Omental fat pad (tissue), 3 donors: ENCODE measurements at regions not wholly inside any gene's neighbourhood (a gene's known extent, or its start where the extent isn't known, plus 50 kb on each side); places are given as distances from the start of the nearest gene placed in this dataset.
"Not testable (repeated sequence)": the region's sequence is repeated elsewhere in the genome, so short reads cannot be mapped to it uniquely, and the experiment has no call there.

Source experiments
- ATAC-seq: fragments of 150-250 bp; one replicate; pipeline ENCODE4 v1.9.1; 2016; ENCODE audit warnings: mild to moderate bottlenecking, moderate library complexity; ENCODE audit not compliant: low FRiP score
- DNase-seq: peaks from one replicate; pipeline ENCODE4 v3.0.0-alpha.2; 2019; ENCODE audit warnings: low spot score
- TF ChIP-seq, protein P1 (sequence below), 3 donors: fragments of 450-650 bp; IDR thresholded peaks; one replicate each; pipeline ENCODE4 v1.5.1; 2016 to 2017; ENCODE audit warnings: antibody characterized with exemption in 3 of 3, mild to moderate bottlenecking in 3 of 3, moderate library complexity in 2 of 3

DNA sequence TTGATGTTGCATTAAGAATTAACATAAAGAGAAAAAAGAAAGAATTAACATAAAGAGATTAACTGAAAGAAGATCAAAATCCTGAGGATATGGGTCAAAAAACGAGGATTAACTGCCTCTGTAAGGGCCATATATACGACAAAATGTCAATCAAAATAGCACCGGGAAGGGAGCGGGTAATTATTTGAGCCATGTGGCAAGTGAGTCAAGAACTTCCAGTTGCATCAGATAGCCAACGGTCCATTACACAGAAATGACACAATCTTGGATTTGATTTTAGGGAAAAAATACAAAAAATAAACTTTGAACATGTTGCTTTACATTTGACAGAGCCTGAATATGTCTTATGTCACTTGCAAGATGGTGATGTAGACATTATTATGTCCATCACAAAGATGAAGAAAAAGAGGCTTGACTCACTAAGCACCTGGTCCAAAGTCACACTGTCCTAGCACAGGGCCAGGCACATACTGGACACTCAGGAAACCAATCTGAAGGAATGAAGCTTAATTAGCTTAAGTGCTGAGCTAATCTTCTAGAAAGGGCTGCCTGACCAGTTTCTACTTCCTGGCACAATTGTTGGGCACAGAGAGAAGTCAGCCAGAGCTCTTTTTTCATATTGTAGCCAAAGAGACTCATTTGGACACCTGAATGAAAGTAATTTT, 273.2 kb upstream of the PAPPA start:
- DNase-seq (no peak), ATAC-seq (no peak)
- TF ChIP-seq, protein P1, sequence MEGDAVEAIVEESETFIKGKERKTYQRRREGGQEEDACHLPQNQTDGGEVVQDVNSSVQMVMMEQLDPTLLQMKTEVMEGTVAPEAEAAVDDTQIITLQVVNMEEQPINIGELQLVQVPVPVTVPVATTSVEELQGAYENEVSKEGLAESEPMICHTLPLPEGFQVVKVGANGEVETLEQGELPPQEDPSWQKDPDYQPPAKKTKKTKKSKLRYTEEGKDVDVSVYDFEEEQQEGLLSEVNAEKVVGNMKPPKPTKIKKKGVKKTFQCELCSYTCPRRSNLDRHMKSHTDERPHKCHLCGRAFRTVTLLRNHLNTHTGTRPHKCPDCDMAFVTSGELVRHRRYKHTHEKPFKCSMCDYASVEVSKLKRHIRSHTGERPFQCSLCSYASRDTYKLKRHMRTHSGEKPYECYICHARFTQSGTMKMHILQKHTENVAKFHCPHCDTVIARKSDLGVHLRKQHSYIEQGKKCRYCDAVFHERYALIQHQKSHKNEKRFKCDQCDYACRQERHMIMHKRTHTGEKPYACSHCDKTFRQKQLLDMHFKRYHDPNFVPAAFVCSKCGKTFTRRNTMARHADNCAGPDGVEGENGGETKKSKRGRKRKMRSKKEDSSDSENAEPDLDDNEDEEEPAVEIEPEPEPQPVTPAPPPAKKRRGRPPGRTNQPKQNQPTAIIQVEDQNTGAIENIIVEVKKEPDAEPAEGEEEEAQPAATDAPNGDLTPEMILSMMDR (IDR thresholded peaks at IDR 0.05) = no peak

DNA sequence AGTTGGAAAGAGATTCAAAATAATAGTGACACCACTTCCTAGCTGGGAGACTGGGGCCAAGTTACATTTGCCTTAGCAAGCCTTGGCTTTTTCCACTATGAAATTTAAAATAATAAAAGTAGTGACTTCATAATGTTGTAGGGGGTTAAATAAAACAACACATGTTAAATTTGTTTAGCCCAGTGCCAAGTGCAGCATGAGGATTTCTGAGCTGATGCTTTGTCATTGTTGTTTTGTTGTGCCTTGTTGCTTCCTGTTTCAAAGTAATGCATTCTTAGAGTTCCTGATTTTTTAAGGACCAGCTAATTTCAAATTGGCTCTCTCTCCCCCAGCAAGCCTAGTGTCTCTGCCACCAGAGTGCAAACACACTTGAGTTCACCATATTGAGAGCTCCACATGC, 270.7 kb upstream of the PAPPA start:
- TF ChIP-seq, protein P1 (IDR thresholded peaks at IDR 0.05) = no peak
- no peak for DNase-seq
- ATAC-seq = no peak

DNA sequence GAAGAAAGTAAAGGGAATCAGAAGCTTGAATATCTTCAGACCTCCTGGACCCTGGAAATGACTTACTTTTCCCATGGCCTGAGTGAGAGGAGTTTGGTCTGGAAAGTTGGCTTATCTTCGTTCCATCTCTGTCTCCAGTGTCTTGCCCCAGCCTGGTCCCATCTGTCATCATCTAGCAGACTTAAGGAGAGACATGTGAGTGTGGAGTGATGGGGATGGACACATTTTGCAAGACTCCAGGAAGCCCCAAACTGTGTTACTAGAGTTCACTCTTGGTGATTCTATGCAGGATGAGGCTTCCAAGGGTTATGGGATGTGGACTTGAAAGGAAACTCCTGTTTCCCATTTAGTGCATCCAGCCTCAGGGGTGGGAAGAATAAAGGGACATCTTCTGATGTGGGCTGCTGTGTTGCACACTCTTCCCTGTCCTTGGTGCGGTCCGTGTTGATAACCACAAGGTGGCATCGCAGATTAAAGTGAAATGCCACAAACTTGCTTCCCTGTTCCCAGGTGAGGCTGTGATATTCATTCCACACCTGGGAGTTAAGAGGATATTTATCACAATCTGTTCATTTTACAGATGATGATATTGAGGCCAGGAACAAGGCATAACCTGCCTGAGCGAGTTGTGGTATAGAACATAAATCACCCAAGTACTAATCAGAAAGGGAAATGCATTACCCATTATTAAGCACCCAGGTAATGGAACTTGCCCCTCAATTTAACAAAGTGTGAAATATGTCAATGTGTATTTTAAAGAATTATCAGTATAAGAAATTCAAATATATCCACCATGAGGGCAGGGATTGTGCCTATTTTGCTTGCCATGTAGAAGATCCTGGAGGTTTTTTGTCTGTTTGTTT, 269.9 kb upstream of the PAPPA start:
- TF ChIP-seq, protein P1 (IDR thresholded peaks at IDR 0.05) = no peak
- DNase-seq = no peak

DNA sequence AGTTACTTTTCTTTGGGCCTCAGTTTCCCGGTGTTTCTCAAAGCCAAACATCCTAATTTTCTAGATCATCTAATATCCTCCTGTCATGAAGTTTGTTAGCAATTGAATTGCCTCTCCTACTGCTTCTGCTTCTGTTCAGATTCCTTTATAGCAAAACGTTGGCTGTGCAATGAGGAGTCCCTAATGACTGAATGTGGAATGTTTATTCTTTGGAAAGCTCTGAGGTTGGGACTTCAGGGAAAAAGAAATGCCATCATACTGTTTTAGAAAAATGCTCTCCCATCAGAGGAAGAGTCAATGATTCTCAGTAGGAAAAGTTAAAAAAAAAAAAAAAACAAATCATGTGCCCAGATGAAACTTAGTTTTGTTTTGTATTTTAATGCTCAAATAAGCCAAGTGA, 268.7 kb upstream of the PAPPA start:
- no peak for DNase-seq
- TF ChIP-seq, protein P1 (IDR thresholded peaks at IDR 0.05) = no peak
- ATAC-seq = no peak

More for the DNA sequence above, 269.9 kb upstream of the PAPPA start:
- ATAC-seq = no peak

DNA sequence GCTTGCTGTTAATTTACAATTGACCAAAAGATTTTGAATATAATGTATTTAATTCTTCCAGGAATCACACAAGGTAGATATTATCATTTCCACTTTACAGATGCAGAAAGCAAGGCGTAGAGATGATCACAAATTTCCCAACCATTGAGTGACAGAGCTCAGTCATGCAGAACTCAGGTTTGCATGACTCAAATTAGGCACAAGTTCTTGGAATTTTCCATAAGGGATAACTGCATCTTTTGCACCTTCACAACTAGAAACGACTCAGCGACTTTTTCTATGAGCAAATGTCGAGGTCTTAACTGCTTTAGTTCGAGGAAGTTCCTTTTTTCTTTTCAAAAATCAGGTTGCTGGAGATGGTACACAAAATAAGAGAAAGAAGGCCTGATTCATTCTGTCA, 265.5 kb upstream of the PAPPA start:
- ATAC-seq (no peak), DNase-seq (no peak)
- TF ChIP-seq, protein P1 (IDR thresholded peaks at IDR 0.05) = no peak

DNA sequence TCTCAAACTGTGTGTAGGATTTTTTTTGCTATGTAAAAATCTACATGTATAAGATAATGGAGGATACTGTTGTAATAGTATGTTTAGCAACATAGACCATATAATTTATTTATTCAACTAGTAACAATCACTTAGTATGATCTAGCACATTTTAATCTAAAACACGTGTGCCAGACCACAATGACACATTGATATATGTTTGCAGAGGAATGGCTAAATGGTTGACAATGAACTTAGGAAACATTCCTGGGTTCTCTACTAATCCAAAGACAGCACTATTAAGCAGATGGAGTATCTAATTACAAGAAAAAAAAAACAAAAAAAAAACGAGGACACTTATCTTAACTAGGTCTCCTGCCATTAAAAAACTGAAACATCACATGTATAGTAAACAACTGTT, 261.7 kb upstream of the PAPPA start:
- TF ChIP-seq, protein P1 (IDR thresholded peaks at IDR 0.05) = no peak
- DNase-seq (no peak), ATAC-seq (no peak)

DNA sequence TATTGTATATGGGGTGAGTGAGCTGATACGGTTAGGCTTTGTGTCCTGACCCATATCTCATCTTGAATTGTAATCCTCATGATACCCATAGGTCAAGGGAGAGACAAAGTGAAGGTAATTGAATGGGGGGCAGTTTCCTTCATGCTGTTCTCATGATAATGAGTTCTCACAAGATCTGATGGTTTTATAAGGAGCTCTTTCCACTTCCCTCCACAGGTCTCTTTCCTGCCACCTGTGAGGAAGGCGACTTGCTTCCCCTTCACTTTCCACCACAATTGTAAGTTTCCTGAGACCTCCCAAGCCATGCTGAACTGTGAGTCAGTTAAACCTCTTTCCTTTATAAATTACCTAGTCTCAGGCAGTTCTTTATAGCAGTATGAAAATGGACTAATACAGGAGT, 255.1 kb upstream of the PAPPA start:
- ATAC-seq, DNase-seq: not testable (repeated sequence)
